ENCODE measurements at regions not wholly inside any gene's neighbourhood (a gene's known extent, or its start where the extent isn't known, plus 50 kb on each side); places are given as distances from the start of the nearest gene placed in this dataset.

GRCh38 chr6:14612016-14612980 lies 494.7 kb downstream of the CD83 start:
- TF ChIP-seq SIN3A (IDR thresholded peaks at IDR 0.05; ENCODE audit: low read depth, low read length) (no peak), CTCF (IDR thresholded peaks at IDR 0.05 in 2 of 3, conservative IDR thresholded peaks at IDR 0.05 in 1 of 3; ENCODE audit: control insufficient read depth in 2 of 3, extremely low read depth in 1 of 3, insufficient read depth in 1 of 3, low read depth in 3 of 3, low read length in 3 of 3) (no peak), ETV6 (conservative IDR thresholded peaks at IDR 0.05 in 1 of 2, IDR thresholded peaks at IDR 0.05 in 1 of 2; ENCODE audit: borderline replicate concordance in 1 of 2, low read depth in 1 of 2) (no peak), EGR1 (IDR thresholded peaks at IDR 0.05; ENCODE audit: borderline replicate concordance in 1 of 2, low read depth in 2 of 2, low read length in 2 of 2) (no peak), SMC3 (IDR thresholded peaks at IDR 0.05; ENCODE audit: borderline replicate concordance, low read length) (no peak)

Data from GM12878 (cell line).